BJ (cell line): ENCODE measurements at regions not wholly inside any gene's neighbourhood (a gene's known extent, or its start where the extent isn't known, plus 50 kb on each side); places are given as distances from the start of the nearest gene placed in this dataset.
"Not testable (repeated sequence)": the region's sequence is repeated elsewhere in the genome, so short reads cannot be mapped to it uniquely, and the experiment has no call there.

Experiments
- CTCF ChIA-PET: fragments of 350-600 bp; formaldehyde crosslinking; extraction: SDS; loops from one replicate; lab custom pipeline; 2021; ENCODE audit warnings: antibody characterized with exemption, inconsistent platforms; lab: Yijun Ruan, JAX
- POLR2A ChIA-PET: fragments of 300-600 bp; sonication (Branson Sonifier 250); formaldehyde crosslinking; extraction: SDS; loops from one replicate; lab custom pipeline; 2021; ENCODE audit warnings: antibody characterized with exemption; lab: Charles Lee
- DNase-seq: peaks from one replicate; pipeline ENCODE4 v3.0.0-alpha.2; 2011; ENCODE audit warnings: low read depth
- H3K27me3 ChIP-seq: 2 replicates; pipeline ENCODE4 v1.6.0; 2011; ENCODE audit warnings: low read length; ENCODE audit not compliant: control insufficient read depth, insufficient read depth
- H3K36me3 ChIP-seq: 2 replicates; pipeline ENCODE4 v1.5.1; 2011; ENCODE audit warnings: low read length; ENCODE audit not compliant: control insufficient read depth, insufficient read depth
- H3K4me3 ChIP-seq: 2 replicates; pipeline ENCODE4 v1.5.1; 2011; ENCODE audit warnings: low read depth, mild to moderate bottlenecking, control low read depth, low read length
- CTCF ChIP-seq: IDR thresholded peaks from 2 replicates; pipeline ENCODE4 v1.5.1; 2011; ENCODE audit warnings: low read depth, mild to moderate bottlenecking, control low read depth, inconsistent platforms, low read length, moderate library complexity; ENCODE audit not compliant: insufficient read depth

- no peak for DNase-seq
- H3K4me3 ChIP-seq: no peak overlapping the region
- ChIA-PET CTCF (interaction anchor here (1.8 kb wide), 1 partner anchor 22 kb away, joined by 8 read pairs; no protein-coding TSS in a partner anchor), POLR2A (no interaction called here)
- no peaks in the 10 kb centered on the region for H3K36me3 ChIP-seq
- H3K27me3 ChIP-seq: no peaks in the 10 kb centered on the region
- no peak for TF ChIP-seq CTCF
These were observed 207.3 kb upstream of the ARID2 start for GRCh38 chr12:45522227-45522626.

GRCh38 chr12:45526823-45527222 is 202.7 kb upstream of the ARID2 start:
- H3K27me3 ChIP-seq, CTCF ChIA-PET, H3K4me3 ChIP-seq, DNase-seq, H3K36me3 ChIP-seq, POLR2A ChIA-PET: not testable (repeated sequence)

- Histone ChIP-seq H3K36me3 (no peaks in the 10 kb centered on the region), H3K4me3 (no peak overlapping the region), H3K27me3 (no peaks in the 10 kb centered on the region; the same call in 1 of the 2 replicates)
- TF ChIP-seq CTCF: no peak
- POLR2A ChIA-PET: no interaction called here
- CTCF ChIA-PET: interaction anchor here (1.4 kb wide), 1 partner anchor 13 kb away, joined by 3 read pairs; no protein-coding TSS in a partner anchor
- DNase-seq: no peak
These were observed 197.4 kb upstream of the ARID2 start for GRCh38 chr12:45532113-45532512.

- no peaks in the 10 kb centered on the region; the same call in 1 of the 2 replicates for H3K27me3 ChIP-seq
- TF ChIP-seq CTCF: no peak
- ChIA-PET POLR2A (no interaction called here), CTCF (no interaction called here)
- H3K36me3 ChIP-seq: no peaks in the 10 kb centered on the region
- no peak for DNase-seq
- no peak overlapping the region for H3K4me3 ChIP-seq
These were observed 193.8 kb upstream of the ARID2 start for GRCh38 chr12:45535610-45536180.

GRCh38 chr12:45536284-45536683 is 193.2 kb upstream of the ARID2 start:
- no peak overlapping the region for H3K4me3 ChIP-seq
- no peak for TF ChIP-seq CTCF
- CTCF ChIA-PET: no interaction called here
- H3K27me3 ChIP-seq: no peaks in the 10 kb centered on the region; the same call in 1 of the 2 replicates
- H3K36me3 ChIP-seq: no peaks in the 10 kb centered on the region
- DNase-seq: no peak
- POLR2A ChIA-PET: no interaction called here
